Stromal cell of bone marrow (primary cell): ENCODE measurements at regions not wholly inside any gene's neighbourhood (a gene's known extent, or its start where the extent isn't known, plus 50 kb on each side); places are given as distances from the start of the nearest gene placed in this dataset.

Experiments used
- DNase-seq: peaks from one replicate; pipeline ENCODE4 v3.0.0-alpha.2; 2012; ENCODE audit warnings: low read depth

GRCh38 chr1:30638086-30638485 is 85.3 kb downstream of the MATN1 start:
- DNase-seq, result no peak

DNA sequence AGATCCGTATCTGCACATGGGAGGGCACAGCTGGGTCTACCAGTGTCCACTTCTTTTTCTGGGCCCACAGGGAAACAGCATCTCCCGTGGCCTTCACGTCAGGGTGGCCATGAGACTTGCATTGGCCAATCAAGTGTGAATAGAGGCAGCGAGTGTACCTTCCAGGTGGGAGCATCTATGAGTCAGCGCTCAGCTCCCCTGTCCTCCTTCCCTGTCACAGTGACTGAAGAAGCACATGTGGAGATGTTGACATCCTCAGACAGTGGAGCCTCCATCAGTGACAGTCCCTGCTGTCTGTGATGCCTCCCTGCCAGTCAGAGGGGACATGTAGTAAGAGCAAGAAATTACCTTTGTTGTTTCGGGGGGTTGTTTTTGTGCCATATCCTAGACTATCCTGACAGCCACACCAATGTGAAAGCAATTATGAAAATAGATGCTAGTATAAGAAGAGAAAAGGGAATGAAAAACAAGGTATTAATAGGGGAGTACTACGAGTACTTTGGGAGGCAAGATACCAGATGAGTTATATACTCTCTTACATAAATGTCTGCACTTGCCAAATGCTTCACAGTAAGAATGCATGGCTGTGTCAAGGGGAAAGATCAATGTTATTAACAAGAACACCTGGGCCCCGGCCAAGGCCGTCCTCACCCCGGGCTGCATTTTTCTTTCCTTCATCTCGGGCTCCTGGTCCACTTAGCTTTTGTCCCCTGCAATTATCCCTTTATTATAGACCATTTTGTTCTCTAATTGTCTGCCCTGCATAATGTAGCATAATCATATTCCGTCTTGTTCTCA is 86.0 kb downstream of the MATN1 start:
- no peak for DNase-seq

DNA sequence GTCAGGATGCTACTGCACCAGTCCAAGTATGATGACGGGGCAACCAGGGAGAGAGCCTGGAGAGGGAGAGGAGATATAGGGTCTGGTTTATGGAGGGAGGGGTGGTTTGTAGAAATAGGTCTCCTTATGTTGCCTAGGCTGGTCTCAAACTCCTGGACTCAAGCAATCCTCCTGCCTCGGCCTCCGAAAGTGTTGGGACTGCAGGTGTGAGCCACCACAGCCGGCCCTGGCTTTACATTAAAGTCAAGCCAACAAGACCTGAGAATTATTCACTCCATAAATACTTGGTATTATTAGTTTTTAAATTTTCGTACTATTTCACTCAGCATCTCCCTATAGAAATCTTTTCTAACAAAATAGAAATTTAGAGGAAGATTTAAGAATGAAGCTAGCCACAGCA is 86.8 kb downstream of the MATN1 start:
- no peak for DNase-seq

GRCh38 chr1:30635391-30635975 is 87.9 kb downstream of the MATN1 start:
- DNase-seq, result no peak

DNA sequence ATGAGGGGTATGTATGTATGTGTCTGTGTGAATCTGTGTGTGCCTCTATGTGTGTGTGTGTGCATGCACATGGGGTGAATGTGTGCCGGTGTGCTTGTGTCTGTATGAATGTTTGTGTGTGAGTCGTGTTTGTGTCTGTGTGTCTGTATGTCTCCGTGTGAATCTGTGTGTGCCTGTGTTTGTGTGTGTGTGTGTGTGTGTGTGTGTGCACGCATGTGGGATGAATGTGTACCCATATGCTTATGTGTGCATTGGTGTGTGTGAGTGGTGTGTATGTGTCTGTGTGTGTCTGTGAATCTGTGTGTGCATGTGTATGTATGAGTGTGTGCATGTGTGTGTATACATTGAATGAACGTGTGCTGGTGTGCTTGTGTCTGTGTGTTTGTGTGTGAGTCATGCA is 88.9 kb downstream of the MATN1 start:
- DNase-seq, result no peak

DNA sequence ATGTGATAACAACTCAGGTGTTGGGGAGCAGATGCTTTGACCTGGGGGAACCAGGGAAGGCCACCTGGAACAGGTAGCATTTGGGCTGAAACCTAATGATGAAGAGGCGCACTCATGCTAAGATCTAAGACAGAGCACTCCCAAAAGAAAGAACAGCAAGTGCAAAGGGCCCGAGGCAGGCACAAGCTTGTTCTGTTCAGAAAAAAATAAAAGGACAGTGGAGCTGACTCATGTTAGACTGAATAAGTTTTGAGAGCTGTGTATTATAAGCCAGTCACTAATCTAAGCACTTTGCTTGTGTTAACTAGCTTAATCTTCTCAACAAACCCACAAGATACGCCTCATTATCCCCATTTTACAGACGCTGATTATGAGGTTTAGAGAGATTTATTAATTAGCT is 90.1 kb downstream of the MATN1 start:
- no peak for DNase-seq

GRCh38 chr1:30632481-30632880 is 90.9 kb downstream of the MATN1 start:
- DNase-seq, result no peak

- no peak for DNase-seq
Observed at GRCh38 chr1:30631700-30632099, 91.7 kb downstream of the MATN1 start.

- DNase-seq, result no peak
Observed at GRCh38 chr1:30629501-30629900, 93.9 kb downstream of the MATN1 start.

DNA sequence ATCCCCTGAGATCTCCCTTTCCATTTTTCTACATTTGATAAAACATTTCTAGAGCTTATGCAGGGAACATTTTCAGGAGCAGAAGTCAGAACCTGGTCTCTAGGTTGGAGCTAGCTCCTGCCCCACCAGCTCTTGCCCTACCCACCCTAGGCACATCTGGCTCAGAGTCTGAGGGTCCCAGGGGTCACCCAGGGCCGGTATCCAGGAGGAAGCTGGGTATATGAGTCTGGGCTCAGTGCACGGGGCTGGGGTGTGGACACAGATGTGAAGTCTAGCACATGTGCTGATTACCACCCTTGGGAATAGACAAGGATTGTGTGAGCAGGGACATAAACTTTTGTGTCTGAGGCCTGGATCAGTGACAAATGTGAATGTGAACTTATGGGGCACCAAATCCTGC is 95.4 kb downstream of the MATN1 start:
- no peak for DNase-seq

- no peak for DNase-seq
Observed at GRCh38 chr1:30627206-30627605, 96.2 kb downstream of the MATN1 start.

GRCh38 chr1:30623431-30623830 is 100.0 kb downstream of the MATN1 start:
- DNase-seq, result no peak

DNA sequence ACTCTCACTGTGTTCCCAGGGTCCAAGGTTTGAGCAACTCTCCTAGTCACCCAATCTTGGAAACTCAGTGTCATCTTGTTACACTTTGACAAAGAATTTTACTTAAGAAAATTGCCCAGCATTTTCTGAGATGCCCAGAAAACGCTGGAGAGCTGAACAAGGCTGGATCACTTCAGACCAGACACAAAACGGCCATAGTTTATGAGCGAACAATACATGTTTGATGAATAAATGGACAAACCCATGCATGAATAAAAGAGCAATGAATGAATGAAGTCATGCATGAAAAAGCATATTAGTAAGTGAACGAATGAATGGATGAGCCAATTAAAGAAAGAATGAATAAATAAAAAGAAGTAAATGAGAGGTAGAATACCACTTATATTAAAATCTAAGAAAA is 103.8 kb downstream of the MATN1 start:
- no peak for DNase-seq

- no peak for DNase-seq
Observed at GRCh38 chr1:30618335-30618747, 105.0 kb downstream of the MATN1 start.

DNA sequence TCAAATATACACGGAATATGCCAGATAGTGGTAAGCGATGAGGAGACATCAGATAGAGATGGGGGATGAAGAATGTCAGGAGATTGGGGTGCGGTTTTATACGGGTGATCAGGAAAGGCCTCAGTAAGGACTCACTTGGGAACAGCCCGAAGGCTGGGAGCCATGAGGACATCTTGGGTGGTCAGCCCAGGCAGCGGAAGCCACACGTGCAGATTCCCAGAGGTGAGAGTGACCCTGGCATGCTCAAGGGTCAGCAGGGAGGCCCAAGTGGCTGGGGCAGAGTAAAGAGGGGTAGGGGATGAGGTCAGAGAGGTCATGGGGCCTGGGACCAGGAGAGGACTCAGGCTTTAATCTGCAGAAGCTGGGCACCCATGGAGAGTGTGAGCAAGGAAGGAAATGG is 106.6 kb downstream of the MATN1 start:
- DNase-seq, result no peak

DNA sequence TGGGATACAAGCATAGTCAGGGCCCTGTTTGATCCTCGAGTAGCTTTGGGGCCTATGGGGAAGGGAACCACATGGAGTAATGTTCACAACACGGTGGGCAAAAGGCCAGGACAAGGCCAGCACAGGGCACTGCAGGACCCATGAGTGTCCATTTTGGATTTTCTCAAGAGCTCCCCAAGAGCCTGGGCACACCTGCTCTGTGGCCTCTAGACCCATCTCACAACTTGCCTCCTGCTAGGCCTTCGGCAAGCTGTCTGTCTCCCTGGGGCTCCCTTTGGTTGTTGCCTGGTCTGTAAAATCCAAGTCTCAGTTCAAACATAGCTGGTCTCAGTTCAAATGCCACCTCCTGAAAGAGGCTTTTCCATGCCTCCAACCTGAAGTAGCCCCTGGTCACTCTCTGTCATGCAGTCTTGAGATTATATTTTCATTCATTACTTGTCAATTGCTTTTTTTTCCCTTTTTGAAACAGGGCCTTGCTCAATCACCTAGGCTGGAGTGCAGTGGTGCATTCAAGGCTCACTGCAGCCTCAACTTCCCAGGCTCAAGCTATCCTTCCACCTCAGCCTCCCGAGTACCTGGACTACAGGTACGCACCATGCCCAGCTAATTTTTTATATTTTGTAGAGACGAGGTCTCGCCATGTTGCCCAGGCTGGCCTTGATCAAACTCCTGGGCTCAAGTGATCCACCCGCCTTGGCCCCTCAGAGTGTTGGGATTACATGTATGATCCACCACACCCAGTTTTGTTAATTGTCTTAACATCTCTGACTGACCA is 107.4 kb downstream of the MATN1 start:
- DNase-seq, result no peak

- no peak for DNase-seq
Observed at GRCh38 chr1:30615076-30615795, 108.1 kb downstream of the MATN1 start.

GRCh38 chr1:30613188-30613587 is 110.2 kb downstream of the MATN1 start:
- peak; percentile 28 for DNase-seq

DNA sequence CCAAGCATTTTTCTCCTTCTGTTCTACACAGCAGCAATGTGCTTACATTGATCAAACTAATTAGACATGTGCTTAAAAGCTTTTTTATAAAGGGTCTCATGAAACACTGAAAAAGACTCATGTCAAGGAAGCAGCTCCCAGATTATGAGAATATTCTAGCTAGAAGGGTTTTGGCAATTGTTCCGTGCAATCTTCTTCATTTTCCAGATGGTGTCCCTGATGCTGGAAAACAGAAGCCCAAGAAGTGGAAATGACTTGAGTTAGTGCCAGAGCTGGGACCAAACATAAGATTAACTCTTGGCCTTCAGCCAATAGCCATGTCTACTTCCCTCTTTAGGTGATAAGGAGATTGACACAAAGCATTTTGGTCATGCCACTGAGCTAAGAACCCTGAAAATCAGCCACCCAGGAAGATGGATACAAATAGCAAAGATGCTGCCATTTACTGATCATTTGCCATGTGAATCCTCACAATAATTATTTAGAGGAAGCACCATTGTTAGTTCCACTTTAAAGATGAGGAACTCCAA is 110.8 kb downstream of the MATN1 start:
- no peak for DNase-seq

DNA sequence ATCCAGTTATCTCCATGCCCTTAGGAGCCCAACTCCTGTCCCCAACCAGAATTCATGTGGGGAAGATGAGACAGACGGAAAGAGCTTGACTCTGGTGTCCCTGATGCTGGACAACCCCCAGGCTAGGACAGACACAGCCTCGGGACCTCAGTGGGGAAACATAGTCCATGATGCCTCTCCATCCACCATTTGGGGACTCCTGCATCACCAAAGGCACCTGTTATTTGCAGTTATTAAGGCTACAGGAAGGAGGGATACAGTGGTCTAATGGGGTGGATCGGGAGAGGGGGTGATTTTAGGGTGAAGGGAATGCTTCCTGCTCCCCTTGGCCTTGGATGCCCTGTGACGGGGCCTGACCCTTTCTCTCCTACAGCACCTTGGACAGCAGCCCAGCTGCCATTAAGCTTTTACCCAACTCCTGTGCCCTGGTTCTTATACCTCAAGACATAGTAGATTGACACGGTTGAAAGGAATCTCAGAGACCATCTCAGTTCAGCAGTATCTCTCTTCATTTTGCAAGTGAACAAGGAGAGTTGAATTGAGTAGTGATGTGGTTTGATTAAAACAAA is 111.6 kb downstream of the MATN1 start:
- no peak for DNase-seq

DNA sequence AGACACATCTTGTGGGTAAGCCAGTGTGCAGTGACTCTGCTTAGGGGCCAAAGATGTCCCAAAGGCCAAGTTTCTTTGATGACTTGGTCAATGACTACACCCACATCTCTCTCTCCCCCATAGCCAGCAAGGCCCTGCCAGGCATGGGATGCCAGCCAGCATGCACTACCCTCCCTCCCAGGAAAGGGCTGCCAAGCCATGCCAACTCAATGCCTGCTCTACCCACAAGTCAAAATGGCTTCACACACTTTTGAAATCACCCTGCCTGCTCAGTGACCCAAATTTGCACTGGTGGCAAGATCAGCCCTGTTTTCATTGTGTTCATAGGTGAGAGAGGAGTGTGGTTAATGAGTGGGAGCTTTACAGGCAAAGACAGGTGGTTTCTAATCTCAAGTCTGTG is 112.5 kb downstream of the MATN1 start:
- no peak for DNase-seq

DNA sequence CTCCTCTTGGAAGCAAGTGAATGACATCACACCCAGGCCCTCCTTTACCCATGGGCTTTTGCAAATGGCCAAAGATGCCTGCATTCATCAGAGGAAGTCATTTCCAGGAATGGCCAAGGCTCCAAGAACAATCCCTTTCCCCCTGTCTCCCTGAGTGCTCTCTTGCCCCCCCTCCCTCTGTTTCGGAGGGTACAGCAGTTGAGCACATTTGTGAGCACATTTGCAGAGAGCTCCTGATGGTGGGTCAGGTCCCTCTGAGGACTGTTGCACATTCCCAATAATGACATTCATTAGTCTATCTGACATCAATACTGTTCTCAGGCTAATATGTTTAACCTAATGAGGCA is 113.4 kb downstream of the MATN1 start:
- no peak for DNase-seq
